ENCODE measurements at regions not wholly inside any gene's neighbourhood (a gene's known extent, or its start where the extent isn't known, plus 50 kb on each side); places are given as distances from the start of the nearest gene placed in this dataset.
"Not testable (repeated sequence)": the region's sequence is repeated elsewhere in the genome, so short reads cannot be mapped to it uniquely, and the experiment has no call there.

DNA sequence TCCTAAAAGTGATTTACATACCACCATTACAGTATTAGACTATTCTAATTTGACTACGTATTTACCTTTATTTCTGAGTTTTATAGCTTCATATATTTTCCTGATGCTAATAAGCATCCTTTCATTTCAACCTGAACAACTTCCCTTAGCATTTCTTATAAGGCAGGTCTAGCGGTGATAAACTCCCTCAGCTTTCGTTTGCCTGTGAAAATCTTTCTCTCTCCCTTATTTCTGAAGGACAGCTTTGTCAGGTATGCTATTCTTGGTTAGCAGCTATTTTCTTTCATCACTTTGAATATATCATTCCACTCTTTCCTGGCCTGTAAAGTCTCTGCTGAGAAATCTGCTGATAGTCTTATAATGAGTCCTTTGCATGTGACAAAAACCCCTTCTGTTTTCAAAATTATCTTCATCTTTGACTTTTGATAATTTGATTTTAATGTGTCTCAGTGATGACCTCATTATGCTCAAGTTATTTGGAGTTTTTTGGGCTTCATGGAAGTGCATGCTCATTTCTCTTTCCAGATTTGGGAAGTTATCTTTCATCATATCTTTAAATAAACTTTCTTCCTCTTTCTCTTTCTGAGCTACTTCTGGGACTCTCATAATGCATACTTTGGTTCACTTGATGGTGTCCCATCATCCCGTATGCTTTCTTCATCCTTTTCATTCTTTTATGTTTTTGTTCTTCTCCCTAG lies 285.4 kb upstream of the PMFBP1 start:
- Histone ChIP-seq H3K36me3 (ENCODE audit: control insufficient read depth, insufficient read depth, low read length) (no peaks in the 10 kb centered on the region), H3K9me3 (ENCODE audit: control insufficient read depth, insufficient read depth, low read depth, low read length) (no peaks in the 10 kb centered on the region), H3K4me3 (replicated peaks in 1 of 4; ENCODE audit: control extremely low read depth in 1 of 4, insufficient read depth in 1 of 4, low read depth in 3 of 4, low read length in 4 of 4) (no peak overlapping the region), H3K27me3 (ENCODE audit: control insufficient read depth, insufficient read depth, low read length) (no peaks in the 10 kb centered on the region), H3K79me2 (ENCODE audit: control insufficient read depth, insufficient read depth, low read length) (no peaks in the 10 kb centered on the region), H3K9ac (ENCODE audit: insufficient read depth, low read length) (no peak overlapping the region), H3K27ac (ENCODE audit: insufficient read depth, low read length) (no peak overlapping the region), H4K20me1 (ENCODE audit: control insufficient read depth, extremely low read depth, insufficient read depth, low read length) (no peaks in the 10 kb centered on the region), H2AFZ (ENCODE audit: low read length) (no peak overlapping the region), H3K4me2 (ENCODE audit: extremely low read depth, insufficient read depth, low read length) (no peak overlapping the region), H3K4me1 (ENCODE audit: control insufficient read depth, extremely low read depth, insufficient read depth, low read length) (no peaks in the 10 kb centered on the region)
- no peak for DNase-seq (ENCODE audit: low read depth in 2 of 2)
- TF ChIP-seq, protein P1, sequence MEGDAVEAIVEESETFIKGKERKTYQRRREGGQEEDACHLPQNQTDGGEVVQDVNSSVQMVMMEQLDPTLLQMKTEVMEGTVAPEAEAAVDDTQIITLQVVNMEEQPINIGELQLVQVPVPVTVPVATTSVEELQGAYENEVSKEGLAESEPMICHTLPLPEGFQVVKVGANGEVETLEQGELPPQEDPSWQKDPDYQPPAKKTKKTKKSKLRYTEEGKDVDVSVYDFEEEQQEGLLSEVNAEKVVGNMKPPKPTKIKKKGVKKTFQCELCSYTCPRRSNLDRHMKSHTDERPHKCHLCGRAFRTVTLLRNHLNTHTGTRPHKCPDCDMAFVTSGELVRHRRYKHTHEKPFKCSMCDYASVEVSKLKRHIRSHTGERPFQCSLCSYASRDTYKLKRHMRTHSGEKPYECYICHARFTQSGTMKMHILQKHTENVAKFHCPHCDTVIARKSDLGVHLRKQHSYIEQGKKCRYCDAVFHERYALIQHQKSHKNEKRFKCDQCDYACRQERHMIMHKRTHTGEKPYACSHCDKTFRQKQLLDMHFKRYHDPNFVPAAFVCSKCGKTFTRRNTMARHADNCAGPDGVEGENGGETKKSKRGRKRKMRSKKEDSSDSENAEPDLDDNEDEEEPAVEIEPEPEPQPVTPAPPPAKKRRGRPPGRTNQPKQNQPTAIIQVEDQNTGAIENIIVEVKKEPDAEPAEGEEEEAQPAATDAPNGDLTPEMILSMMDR (conservative IDR thresholded peaks at IDR 0.05 in 1 of 2, IDR thresholded peaks at IDR 0.05 in 1 of 2; ENCODE audit: low read depth in 1 of 2, low read length in 2 of 2) = no peak
- TF ChIP-seq EZH2 (IDR thresholded peaks at IDR 0.05; ENCODE audit: low read length, missing control alignments) = no peak

DNA sequence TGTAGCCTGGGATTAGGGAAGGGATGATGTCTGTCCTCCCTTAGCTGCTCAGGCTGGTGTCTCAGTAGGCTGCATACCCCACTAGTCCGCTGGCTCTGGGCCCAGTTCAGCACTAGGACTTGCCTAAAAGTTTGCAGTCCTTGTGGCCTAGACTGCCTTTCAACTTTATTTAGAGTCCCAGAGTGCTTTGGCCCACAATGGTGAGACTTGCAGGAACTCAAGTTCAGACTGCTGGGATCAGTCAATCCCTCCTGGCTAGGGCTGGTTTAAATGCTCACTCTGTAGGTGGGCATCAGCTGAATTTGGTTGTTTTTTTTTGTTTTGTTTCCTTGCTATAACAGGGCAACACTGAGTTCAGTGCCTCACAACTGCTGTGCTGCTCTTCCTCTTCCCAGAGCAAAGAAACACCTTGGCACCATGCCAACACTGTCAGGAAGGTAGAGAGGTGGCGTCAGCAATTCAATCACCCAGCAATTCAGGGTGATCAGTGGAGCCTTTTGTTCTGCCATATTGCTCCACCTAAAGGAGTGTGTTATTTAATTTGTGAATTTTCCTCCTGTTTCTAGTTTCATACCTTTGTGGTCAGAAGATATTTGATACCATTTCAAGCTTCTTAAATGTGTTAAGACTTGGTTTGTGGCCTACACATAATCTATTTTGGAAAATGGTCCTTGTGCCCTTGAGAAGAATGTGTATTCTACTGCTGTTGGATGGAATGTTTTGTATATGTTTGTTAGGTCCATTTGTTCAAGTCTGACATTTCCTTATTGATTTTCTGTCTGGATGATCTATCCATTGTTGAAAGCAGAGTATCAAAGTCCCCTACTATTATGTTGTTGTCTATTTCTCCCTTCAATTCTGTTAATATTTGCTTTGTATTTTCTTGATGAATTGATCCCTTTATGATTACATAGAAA lies 284.0 kb upstream of the PMFBP1 start:
- TF ChIP-seq, protein P1 (conservative IDR thresholded peaks at IDR 0.05 in 1 of 2, IDR thresholded peaks at IDR 0.05 in 1 of 2; ENCODE audit: low read depth in 1 of 2, low read length in 2 of 2) = no peak
- no peak for TF ChIP-seq EZH2 (IDR thresholded peaks at IDR 0.05; ENCODE audit: low read length, missing control alignments)

DNA sequence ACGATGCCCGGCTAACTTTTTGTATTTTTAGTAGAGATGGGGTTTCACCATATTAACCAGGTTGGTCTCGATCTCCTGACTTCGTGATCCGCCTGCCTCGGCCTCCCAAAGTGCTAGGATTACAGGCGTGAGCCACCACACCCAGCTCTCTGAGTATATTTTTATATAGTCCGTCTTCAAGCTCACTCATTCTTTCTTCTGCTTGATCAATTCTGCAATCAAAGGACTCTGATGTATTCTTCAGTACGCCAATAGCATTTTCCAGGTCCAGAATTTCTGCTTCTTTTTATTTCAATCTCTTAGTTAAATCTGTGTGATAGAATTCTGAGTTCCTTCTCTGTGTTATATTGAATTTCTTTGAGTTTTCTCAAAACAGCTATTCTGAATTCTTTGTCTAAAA lies 281.9 kb upstream of the PMFBP1 start:
- H4K20me1 ChIP-seq (ENCODE audit: control insufficient read depth, extremely low read depth, insufficient read depth, low read length); H3K36me3 ChIP-seq (ENCODE audit: control insufficient read depth, insufficient read depth, low read length); H2AFZ ChIP-seq (ENCODE audit: low read length); DNase-seq (ENCODE audit: low read depth in 2 of 2); H3K4me1 ChIP-seq (ENCODE audit: control insufficient read depth, extremely low read depth, insufficient read depth, low read length); H3K27ac ChIP-seq (ENCODE audit: insufficient read depth, low read length); H3K27me3 ChIP-seq (ENCODE audit: control insufficient read depth, insufficient read depth, low read length); H3K4me3 ChIP-seq (replicated peaks in 1 of 4; ENCODE audit: control extremely low read depth in 1 of 4, insufficient read depth in 1 of 4, low read depth in 3 of 4, low read length in 4 of 4); H3K9me3 ChIP-seq (ENCODE audit: control insufficient read depth, insufficient read depth, low read depth, low read length); H3K79me2 ChIP-seq (ENCODE audit: control insufficient read depth, insufficient read depth, low read length); H3K4me2 ChIP-seq (ENCODE audit: extremely low read depth, insufficient read depth, low read length); H3K9ac ChIP-seq (ENCODE audit: insufficient read depth, low read length): not testable (repeated sequence)

More for the DNA sequence above, 284.0 kb upstream of the PMFBP1 start:
- no peaks in the 10 kb centered on the region for H3K9me3 ChIP-seq (ENCODE audit: control insufficient read depth, insufficient read depth, low read depth, low read length)
- H3K9ac ChIP-seq (ENCODE audit: insufficient read depth, low read length) = no peak overlapping the region
- no peak overlapping the region for H3K4me2 ChIP-seq (ENCODE audit: extremely low read depth, insufficient read depth, low read length)
- DNase-seq (ENCODE audit: low read depth in 2 of 2) = no peak
- no peak overlapping the region for H3K4me3 ChIP-seq (replicated peaks in 1 of 4; ENCODE audit: control extremely low read depth in 1 of 4, insufficient read depth in 1 of 4, low read depth in 3 of 4, low read length in 4 of 4)
- no peak overlapping the region for H3K27ac ChIP-seq (ENCODE audit: insufficient read depth, low read length)
- no peaks in the 10 kb centered on the region for H3K36me3 ChIP-seq (ENCODE audit: control insufficient read depth, insufficient read depth, low read length)
- no peaks in the 10 kb centered on the region for H3K27me3 ChIP-seq (ENCODE audit: control insufficient read depth, insufficient read depth, low read length)
- H3K4me1 ChIP-seq (ENCODE audit: control insufficient read depth, extremely low read depth, insufficient read depth, low read length) = no peaks in the 10 kb centered on the region
- no peaks in the 10 kb centered on the region for H4K20me1 ChIP-seq (ENCODE audit: control insufficient read depth, extremely low read depth, insufficient read depth, low read length)
- H3K79me2 ChIP-seq (ENCODE audit: control insufficient read depth, insufficient read depth, low read length) = no peaks in the 10 kb centered on the region
- H2AFZ ChIP-seq (ENCODE audit: low read length) = no peak overlapping the region

All from fibroblast of lung (primary cell).